HG03159 (cell line): ENCODE measurements at regions not wholly inside any gene's neighbourhood (a gene's known extent, or its start where the extent isn't known, plus 50 kb on each side); places are given as distances from the start of the nearest gene placed in this dataset.
"Not testable (repeated sequence)": the region's sequence is repeated elsewhere in the genome, so short reads cannot be mapped to it uniquely, and the experiment has no call there.

Experiments used
- ATAC-seq: cut with Tn5 transposase; IDR thresholded peaks from one replicate; pipeline ENCODE4 v1.9.1; 2021; ENCODE audit warnings: mild to moderate bottlenecking, moderate library complexity; ENCODE audit not compliant: unreplicated experiment

- no peak for ATAC-seq
These were observed 304.0 kb upstream of the KLF4 start for GRCh38 chr9:107793541-107793940.

- ATAC-seq = no peak
These were observed 303.0 kb upstream of the KLF4 start for GRCh38 chr9:107792596-107792995.

- ATAC-seq = no peak
These were observed 302.4 kb upstream of the KLF4 start for GRCh38 chr9:107792006-107792405.

GRCh38 chr9:107789001-107789700 is 299.6 kb upstream of the KLF4 start:
- ATAC-seq = no peak

- no peak for ATAC-seq
These were observed 297.0 kb upstream of the KLF4 start for GRCh38 chr9:107786561-107786960.

- no peak for ATAC-seq
These were observed 294.8 kb upstream of the KLF4 start for GRCh38 chr9:107784235-107784958.

- ATAC-seq = no peak
These were observed 293.2 kb upstream of the KLF4 start for GRCh38 chr9:107782789-107783188.

- ATAC-seq = no peak
These were observed 292.8 kb upstream of the KLF4 start for GRCh38 chr9:107782381-107782780.

GRCh38 chr9:107780960-107781359 is 291.4 kb upstream of the KLF4 start:
- ATAC-seq = no peak

- ATAC-seq = no peak
These were observed 290.2 kb upstream of the KLF4 start for GRCh38 chr9:107779731-107780130.

- ATAC-seq = no peak
These were observed 289.1 kb upstream of the KLF4 start for GRCh38 chr9:107778661-107779060.

GRCh38 chr9:107774099-107774498 is 284.5 kb upstream of the KLF4 start:
- not testable (repeated sequence) for ATAC-seq

- ATAC-seq = no peak
These were observed 283.4 kb upstream of the KLF4 start for GRCh38 chr9:107772988-107773387.

- ATAC-seq = no peak
These were observed 281.1 kb upstream of the KLF4 start for GRCh38 chr9:107770716-107771115.

- ATAC-seq = no peak
These were observed 278.7 kb upstream of the KLF4 start for GRCh38 chr9:107768224-107768623.

- ATAC-seq = no peak
These were observed 278.1 kb upstream of the KLF4 start for GRCh38 chr9:107767711-107768110.

- ATAC-seq = not testable (repeated sequence)
These were observed 273.9 kb upstream of the KLF4 start for GRCh38 chr9:107763469-107763868.

GRCh38 chr9:107761307-107761706 is 271.7 kb upstream of the KLF4 start:
- ATAC-seq = no peak

- no peak for ATAC-seq
These were observed 271.1 kb upstream of the KLF4 start for GRCh38 chr9:107760469-107761242.

GRCh38 chr9:107759823-107760166 is 270.2 kb upstream of the KLF4 start:
- no peak for ATAC-seq

GRCh38 chr9:107759009-107759822 is 269.6 kb upstream of the KLF4 start:
- no peak for ATAC-seq
